HFFc6 (cell line): ENCODE measurements at regions not wholly inside any gene's neighbourhood (a gene's known extent, or its start where the extent isn't known, plus 50 kb on each side); places are given as distances from the start of the nearest gene placed in this dataset.

ENCODE experiments used
- DNase-seq: peaks from one replicate; pipeline ENCODE4 v3.0.0-alpha.2; 2018
- H3K27ac Mint-ChIP-seq: 2 replicates; pipeline ENCODE4 v1.8.0; 2020; ENCODE audit warnings: mild to moderate bottlenecking, mixed read lengths
- H3K27me3 Mint-ChIP-seq: 2 replicates; pipeline ENCODE4 v1.8.0; 2021; ENCODE audit warnings: mild to moderate bottlenecking, moderate library complexity, mixed read lengths; ENCODE audit not compliant: insufficient read depth
- H3K36me3 Mint-ChIP-seq: 2 replicates; pipeline ENCODE4 v1.8.0; 2021; ENCODE audit warnings: low read depth, mixed read lengths
- H3K4me1 Mint-ChIP-seq: 2 replicates; pipeline ENCODE4 v1.8.0; 2020; ENCODE audit warnings: low read depth, mixed read lengths
- H3K4me3 Mint-ChIP-seq: 2 replicates; pipeline ENCODE4 v1.8.0; 2020; ENCODE audit warnings: mild to moderate bottlenecking, moderate library complexity, mixed read lengths
- H3K9me3 Mint-ChIP-seq: 2 replicates; pipeline ENCODE4 v1.8.0; 2020; ENCODE audit warnings: mild to moderate bottlenecking, mixed read lengths
- TF ChIP-seq, protein P1 (sequence below): fragments of 200-600 bp; sonication (generic); IDR thresholded peaks from 2 replicates; pipeline ENCODE4 v1.5.0; 2021; ENCODE audit warnings: antibody characterized with exemption, mild to moderate bottlenecking

DNA sequence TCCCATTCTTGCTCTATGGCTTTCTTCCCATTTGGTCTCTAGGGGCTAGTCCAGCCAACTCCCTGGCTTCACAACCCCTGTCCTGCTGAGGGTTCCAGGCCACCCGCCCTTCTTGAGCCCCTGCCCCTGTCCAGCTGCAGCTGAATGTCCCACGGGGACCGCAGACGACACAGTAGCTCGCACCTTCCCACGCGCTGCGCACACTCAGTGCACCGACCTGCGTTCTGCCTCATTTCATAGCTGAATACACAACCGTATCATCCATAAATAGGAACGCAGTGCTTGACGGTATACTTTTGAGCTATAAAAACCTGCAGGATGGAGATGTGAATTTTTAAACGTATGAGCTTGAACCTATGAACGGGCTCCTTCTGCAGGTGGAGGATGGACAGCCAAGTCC, 660.4 kb upstream of the SALL3 start:
- no peak for DNase-seq
- peaks cover 60% of the 10 kb centered on the region for H3K9me3 Mint-ChIP-seq
- no peaks in the 10 kb centered on the region for H3K4me1 Mint-ChIP-seq
- no peak overlapping the region for H3K4me3 Mint-ChIP-seq
- H3K27me3 Mint-ChIP-seq: no peaks in the 10 kb centered on the region; the same call in 1 of the 2 replicates
- no peak overlapping the region for H3K27ac Mint-ChIP-seq
- no peaks in the 10 kb centered on the region; the same call in 1 of the 2 replicates for H3K36me3 Mint-ChIP-seq
- TF ChIP-seq, protein P1, sequence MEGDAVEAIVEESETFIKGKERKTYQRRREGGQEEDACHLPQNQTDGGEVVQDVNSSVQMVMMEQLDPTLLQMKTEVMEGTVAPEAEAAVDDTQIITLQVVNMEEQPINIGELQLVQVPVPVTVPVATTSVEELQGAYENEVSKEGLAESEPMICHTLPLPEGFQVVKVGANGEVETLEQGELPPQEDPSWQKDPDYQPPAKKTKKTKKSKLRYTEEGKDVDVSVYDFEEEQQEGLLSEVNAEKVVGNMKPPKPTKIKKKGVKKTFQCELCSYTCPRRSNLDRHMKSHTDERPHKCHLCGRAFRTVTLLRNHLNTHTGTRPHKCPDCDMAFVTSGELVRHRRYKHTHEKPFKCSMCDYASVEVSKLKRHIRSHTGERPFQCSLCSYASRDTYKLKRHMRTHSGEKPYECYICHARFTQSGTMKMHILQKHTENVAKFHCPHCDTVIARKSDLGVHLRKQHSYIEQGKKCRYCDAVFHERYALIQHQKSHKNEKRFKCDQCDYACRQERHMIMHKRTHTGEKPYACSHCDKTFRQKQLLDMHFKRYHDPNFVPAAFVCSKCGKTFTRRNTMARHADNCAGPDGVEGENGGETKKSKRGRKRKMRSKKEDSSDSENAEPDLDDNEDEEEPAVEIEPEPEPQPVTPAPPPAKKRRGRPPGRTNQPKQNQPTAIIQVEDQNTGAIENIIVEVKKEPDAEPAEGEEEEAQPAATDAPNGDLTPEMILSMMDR: no peak

DNA sequence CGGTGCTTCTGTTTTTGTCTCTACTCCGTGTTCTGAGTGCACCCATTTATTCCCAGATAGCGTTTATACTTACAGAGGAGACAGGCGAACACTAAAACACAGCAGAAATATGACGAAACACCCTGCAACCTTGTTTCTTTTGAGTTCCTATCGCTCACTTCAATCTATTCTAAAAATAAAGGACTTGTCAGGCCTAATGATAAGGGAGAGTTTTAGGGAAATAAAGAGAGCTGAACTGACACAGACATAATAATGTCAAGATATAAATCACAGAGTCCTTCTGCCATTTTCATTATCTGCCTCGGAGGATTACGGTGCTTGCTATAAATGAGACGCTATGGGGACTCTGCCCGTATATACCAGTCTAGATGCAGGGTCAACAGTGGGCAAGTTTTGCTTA, 659.7 kb upstream of the SALL3 start:
- DNase-seq: no peak

DNA sequence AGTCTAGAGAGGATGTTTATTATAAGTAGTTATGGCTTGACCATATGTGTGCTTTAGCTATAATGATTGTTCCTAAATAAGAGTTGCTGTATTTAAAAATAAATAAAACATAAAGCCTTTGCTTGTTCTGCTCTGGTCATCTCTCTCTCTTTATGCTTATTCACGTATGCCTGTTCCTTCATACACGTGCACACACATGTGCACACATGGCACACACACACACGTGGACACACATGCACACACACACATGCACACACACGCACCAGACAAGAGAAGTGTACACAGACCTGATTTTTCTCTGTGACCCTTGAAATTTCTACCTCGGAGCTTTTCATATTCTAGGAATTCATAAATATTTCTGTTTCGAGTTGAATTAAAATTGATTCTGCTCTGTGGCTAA, 658.2 kb upstream of the SALL3 start:
- H3K4me3 Mint-ChIP-seq: no peak overlapping the region
- no peaks in the 10 kb centered on the region; the same call in 1 of the 2 replicates for H3K27me3 Mint-ChIP-seq
- no peak for DNase-seq

More for the DNA sequence above, 659.7 kb upstream of the SALL3 start:
- Mint-ChIP-seq H3K36me3 (no peaks in the 10 kb centered on the region; the same call in 1 of the 2 replicates), H3K4me1 (no peaks in the 10 kb centered on the region), H3K9me3 (peaks cover 55% of the 10 kb centered on the region), H3K4me3 (no peak overlapping the region), H3K27ac (no peak overlapping the region), H3K27me3 (no peaks in the 10 kb centered on the region; the same call in 1 of the 2 replicates)
- TF ChIP-seq, protein P1: no peak

DNA sequence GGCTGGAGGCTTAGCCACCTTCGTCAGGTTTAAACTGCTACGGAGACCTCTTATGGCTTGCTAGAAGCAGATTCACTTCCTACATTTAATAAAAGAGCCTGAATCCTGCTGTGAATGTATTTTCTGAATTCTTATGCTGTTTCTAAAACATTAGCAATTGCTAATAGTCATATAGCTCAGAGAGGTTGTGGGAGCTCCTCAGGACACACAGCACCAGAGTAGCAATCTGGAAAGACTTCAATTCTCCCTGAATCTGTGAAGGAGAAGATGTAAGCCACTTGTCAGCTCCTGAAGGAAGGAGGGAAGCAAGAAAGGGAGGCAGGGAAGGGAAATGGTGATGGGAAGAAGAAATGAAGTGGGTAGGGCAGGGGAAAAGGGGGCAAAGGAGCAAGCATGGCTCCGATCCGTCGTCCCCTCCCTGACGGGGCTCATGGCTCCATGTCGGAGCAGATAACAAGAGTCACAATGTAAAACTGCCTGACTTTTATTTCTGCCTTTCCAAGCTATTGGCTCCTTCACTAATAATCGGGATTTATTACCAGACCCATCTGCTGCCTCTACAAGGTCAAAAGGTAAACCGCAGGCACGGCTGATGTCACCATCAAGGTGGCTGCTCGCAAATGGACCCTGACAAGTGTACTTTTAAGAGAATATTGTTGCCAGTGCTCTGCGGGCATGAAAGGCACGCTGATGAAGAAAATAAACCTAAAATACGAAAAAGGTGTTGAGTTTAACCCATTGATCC, 656.0 kb upstream of the SALL3 start:
- H3K4me1 Mint-ChIP-seq: no peaks in the 10 kb centered on the region
- no peaks in the 10 kb centered on the region for H3K36me3 Mint-ChIP-seq
- DNase-seq: no peak
- H3K27me3 Mint-ChIP-seq: no peaks in the 10 kb centered on the region; the same call in 1 of the 2 replicates
- peaks cover 68% of the 10 kb centered on the region for H3K9me3 Mint-ChIP-seq
- H3K27ac Mint-ChIP-seq: no peak overlapping the region
- TF ChIP-seq, protein P1: no peak
- no peak overlapping the region for H3K4me3 Mint-ChIP-seq

More for the DNA sequence above, 658.2 kb upstream of the SALL3 start:
- Mint-ChIP-seq H3K27ac (no peak overlapping the region), H3K4me1 (no peaks in the 10 kb centered on the region), H3K9me3 (peaks cover 61% of the 10 kb centered on the region), H3K36me3 (no peaks in the 10 kb centered on the region)
- TF ChIP-seq, protein P1: no peak

DNA sequence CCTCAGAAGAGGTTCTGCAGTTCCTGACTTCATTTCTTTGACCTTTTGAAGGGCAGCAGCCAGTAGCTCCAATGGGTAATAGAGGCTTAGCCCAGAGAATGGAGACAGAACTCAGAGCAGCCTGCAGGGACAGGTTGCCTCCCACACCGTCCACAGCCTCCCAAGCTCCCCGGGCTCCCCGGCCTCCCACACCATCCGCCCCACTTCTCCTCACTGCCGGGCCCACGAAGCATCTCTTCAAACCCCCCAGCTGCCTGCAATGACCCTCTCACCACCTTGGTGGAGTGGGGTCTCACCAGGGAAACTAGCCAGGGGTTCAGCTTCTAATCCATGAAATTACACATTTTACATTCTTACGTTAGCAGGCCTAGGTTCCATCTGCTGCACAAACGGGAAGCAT, 652.0 kb upstream of the SALL3 start:
- no peaks in the 10 kb centered on the region for H3K36me3 Mint-ChIP-seq
- peaks cover 64% of the 10 kb centered on the region for H3K9me3 Mint-ChIP-seq
- no peaks in the 10 kb centered on the region for H3K27me3 Mint-ChIP-seq
- H3K4me1 Mint-ChIP-seq: no peaks in the 10 kb centered on the region
- H3K4me3 Mint-ChIP-seq: no peak overlapping the region
- no peak for DNase-seq
- TF ChIP-seq, protein P1: no peak
- no peak overlapping the region for H3K27ac Mint-ChIP-seq
